Body of pancreas (tissue), 4 donors: ENCODE measurements at regions not wholly inside any gene's neighbourhood (a gene's known extent, or its start where the extent isn't known, plus 50 kb on each side); places are given as distances from the start of the nearest gene placed in this dataset.

Experiments
- ATAC-seq: fragments of 150-250 bp; one replicate; pipeline ENCODE4 v1.9.1; 2016
- DNase-seq, 4 donors: peaks; one replicate each; pipeline ENCODE4 v3.0.0-alpha.2; 2019
- H3K27ac ChIP-seq, 4 donors: fragments of 200-600 bp; sonication (generic); 1 replicate in 3 of 4; 2 replicates in 1 of 4; pipeline versions ENCODE4 v1.5.1 to v1.6.1; 2016 to 2019; ENCODE audit warnings: mild to moderate bottlenecking in 1 of 4, mixed read lengths in 1 of 4, moderate library complexity in 1 of 4
- H3K27me3 ChIP-seq, 2 donors: fragments of 200-600 bp; sonication (generic); one replicate each; pipeline ENCODE4 v1.6.0; 2016; ENCODE audit warnings: mild to moderate bottlenecking in 1 of 2
- H3K36me3 ChIP-seq, 2 donors: fragments of 200-600 bp; sonication (generic); replicated peaks in 1 of 2; 2 replicates each; pipeline ENCODE4 v1.5.1; 2016; ENCODE audit warnings: low read depth in 2 of 2; ENCODE audit not compliant: insufficient read depth in 1 of 2
- H3K4me1 ChIP-seq: fragments of 200-600 bp; sonication (generic); one replicate; pipeline ENCODE4 v1.6.0; 2016
- H3K4me3 ChIP-seq, 2 donors: fragments of 200-600 bp; sonication (generic); 1 replicate in 1 of 2; 2 replicates in 1 of 2; pipeline ENCODE4 v1.5.1; 2016 to 2019
- H3K9me3 ChIP-seq, 3 donors: fragments of 200-600 bp; sonication (generic); 1 replicate in 2 of 3; 2 replicates in 1 of 3; pipeline ENCODE4 v1.5.1; 2016
- POLR2A ChIP-seq, 3 donors: fragments of 450-650 bp; IDR thresholded peaks; one replicate each; pipeline ENCODE4 v1.6.1; 2016; ENCODE audit warnings: antibody characterized with exemption in 3 of 3, mild to moderate bottlenecking in 2 of 3
- WGBS, 2 donors: methylation state at CpG; one replicate each; pipeline ENCODE4 v1.1.5; 2017; 5-methylcytosine and 5-hydroxymethylcytosine counted together
- intact Hi-C: fragments of 100-400 bp; cut with DNase I; formaldehyde crosslinking; loops from one replicate; pipeline ENCODE4 v1.15.1; 2023
- TF ChIP-seq, protein P1 (sequence below), 7 experiments: fragments of 450-650 bp in 4 of 7; fragments of 200-600 bp in 3 of 7; sonication (generic) in 3 of 7; IDR thresholded peaks; one replicate each; pipeline ENCODE4 v1.5.1; 2016 to 2019; ENCODE audit warnings: antibody characterized with exemption in 7 of 7

GRCh38 chr2:52779446-52779845 lies 988.2 kb upstream of the CHAC2 start:
- no peak overlapping the region for H3K27ac ChIP-seq
- H3K36me3 ChIP-seq: no peaks in the 10 kb centered on the region
- TF ChIP-seq POLR2A (IDR thresholded peaks at IDR 0.05): no peak
- intact Hi-C loops: no loop called here
- no peaks in the 10 kb centered on the region for H3K27me3 ChIP-seq
- no peak for DNase-seq
- H3K4me1 ChIP-seq: no peaks in the 10 kb centered on the region
- WGBS, 2 donors: 77 to 79% methylated on average over 5 of the region's 5 CpGs
- H3K9me3 ChIP-seq: no peaks in the 10 kb centered on the region
- no peak overlapping the region for H3K4me3 ChIP-seq
- ATAC-seq: no peak

DNA sequence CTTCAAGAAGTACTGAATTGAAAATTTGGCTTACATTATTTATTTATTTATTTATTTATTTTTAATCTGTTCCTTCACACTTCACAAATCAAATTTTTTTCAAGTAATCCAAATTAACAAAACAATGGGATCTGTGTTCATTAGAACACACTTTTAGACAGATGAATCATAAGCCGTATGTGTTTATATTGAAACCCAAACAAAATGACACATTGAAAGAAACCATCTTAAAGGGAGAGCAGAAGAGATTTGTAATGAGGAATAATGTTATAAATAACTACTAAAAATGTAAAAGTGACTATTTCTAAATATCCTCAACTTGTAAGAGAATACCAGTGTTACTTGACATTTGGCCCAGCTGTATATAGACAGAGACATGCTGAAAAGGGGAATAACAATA lies 991.0 kb upstream of the CHAC2 start:
- intact Hi-C loops: no loop called here
- Histone ChIP-seq H3K27ac (no peak overlapping the region), H3K9me3 (no peaks in the 10 kb centered on the region), H3K27me3 (no peaks in the 10 kb centered on the region), H3K36me3 (no peaks in the 10 kb centered on the region), H3K4me3 (no peak overlapping the region), H3K4me1 (no peaks in the 10 kb centered on the region)
- no peak for DNase-seq
- no peak for ATAC-seq
- TF ChIP-seq, protein P1, sequence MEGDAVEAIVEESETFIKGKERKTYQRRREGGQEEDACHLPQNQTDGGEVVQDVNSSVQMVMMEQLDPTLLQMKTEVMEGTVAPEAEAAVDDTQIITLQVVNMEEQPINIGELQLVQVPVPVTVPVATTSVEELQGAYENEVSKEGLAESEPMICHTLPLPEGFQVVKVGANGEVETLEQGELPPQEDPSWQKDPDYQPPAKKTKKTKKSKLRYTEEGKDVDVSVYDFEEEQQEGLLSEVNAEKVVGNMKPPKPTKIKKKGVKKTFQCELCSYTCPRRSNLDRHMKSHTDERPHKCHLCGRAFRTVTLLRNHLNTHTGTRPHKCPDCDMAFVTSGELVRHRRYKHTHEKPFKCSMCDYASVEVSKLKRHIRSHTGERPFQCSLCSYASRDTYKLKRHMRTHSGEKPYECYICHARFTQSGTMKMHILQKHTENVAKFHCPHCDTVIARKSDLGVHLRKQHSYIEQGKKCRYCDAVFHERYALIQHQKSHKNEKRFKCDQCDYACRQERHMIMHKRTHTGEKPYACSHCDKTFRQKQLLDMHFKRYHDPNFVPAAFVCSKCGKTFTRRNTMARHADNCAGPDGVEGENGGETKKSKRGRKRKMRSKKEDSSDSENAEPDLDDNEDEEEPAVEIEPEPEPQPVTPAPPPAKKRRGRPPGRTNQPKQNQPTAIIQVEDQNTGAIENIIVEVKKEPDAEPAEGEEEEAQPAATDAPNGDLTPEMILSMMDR (IDR thresholded peaks at IDR 0.05): no peak
- no peak for TF ChIP-seq POLR2A (IDR thresholded peaks at IDR 0.05)
- 89 to 91% methylated on average over 1 of the region's 1 CpG for WGBS, 2 donors

DNA sequence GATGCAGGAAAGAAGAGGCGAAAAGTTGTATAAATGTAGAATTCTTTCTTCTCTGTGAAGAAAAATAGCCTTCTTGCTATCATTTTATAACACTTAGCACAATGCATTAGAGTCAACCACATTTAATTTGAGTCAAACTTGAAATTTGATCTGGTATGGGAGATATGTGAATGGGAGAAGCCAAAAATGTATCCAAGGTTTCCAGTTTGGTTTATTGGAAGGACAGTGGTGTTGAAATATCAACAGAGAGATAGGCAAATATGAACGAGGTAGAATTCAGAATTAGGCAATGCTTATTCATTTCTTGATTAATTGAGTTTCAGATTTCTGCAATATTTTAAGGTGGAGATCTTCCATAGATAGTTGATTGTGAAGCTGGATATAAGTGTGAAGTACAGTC lies 991.9 kb upstream of the CHAC2 start:
- H3K9me3 ChIP-seq: peaks cover 0 to 2% (median 0%) of the 10 kb centered on the region in 3 donors
- H3K27ac ChIP-seq: no peak overlapping the region
- intact Hi-C loops: no loop called here
- DNase-seq (no peak), ATAC-seq (no peak)
- no peaks in the 10 kb centered on the region for H3K27me3 ChIP-seq
- no peaks in the 10 kb centered on the region for H3K36me3 ChIP-seq
- TF ChIP-seq, protein P1 (IDR thresholded peaks at IDR 0.05): no peak
- TF ChIP-seq POLR2A (IDR thresholded peaks at IDR 0.05): no peak
- no peak overlapping the region for H3K4me3 ChIP-seq
- H3K4me1 ChIP-seq: no peaks in the 10 kb centered on the region
- WGBS, 2 donors: 47 to 55% methylated on average over 2 of the region's 2 CpGs

DNA sequence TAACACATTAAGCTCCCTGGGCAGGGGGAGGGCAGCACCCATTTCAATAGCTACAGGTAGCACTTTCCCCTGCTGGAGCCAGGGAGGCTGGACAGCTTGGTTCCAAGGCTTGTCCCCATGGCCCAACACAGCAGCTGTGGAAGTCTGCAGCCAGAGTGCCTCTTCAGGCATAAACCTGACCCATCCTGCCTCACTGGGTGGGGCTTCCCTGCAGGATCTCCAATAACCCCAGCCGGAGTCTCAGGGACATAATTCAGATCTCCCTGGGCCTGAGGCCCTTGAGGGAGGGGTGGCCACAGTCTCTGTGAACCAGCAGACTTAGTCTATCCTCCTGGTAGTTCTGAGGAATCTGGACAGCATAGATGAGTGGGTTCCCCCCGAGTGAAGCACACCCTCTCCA lies 1001.9 kb upstream of the CHAC2 start:
- DNase-seq (no peak), ATAC-seq (no peak)
- TF ChIP-seq, protein P1 (IDR thresholded peaks at IDR 0.05): no peak
- TF ChIP-seq POLR2A (IDR thresholded peaks at IDR 0.05): no peak
- H3K9me3 ChIP-seq: peaks cover 0 to 2% (median 0%) of the 10 kb centered on the region in 3 donors
- 70% methylated on average over 2 of the region's 2 CpGs; no CpG with 5 or more reads in 1 of the 2 donors for WGBS, 2 donors
- H3K27ac ChIP-seq: no peak overlapping the region
- no peaks in the 10 kb centered on the region for H3K36me3 ChIP-seq
- H3K4me3 ChIP-seq: no peak overlapping the region
- intact Hi-C loops: no loop called here
- H3K4me1 ChIP-seq: no peaks in the 10 kb centered on the region
- no peaks in the 10 kb centered on the region for H3K27me3 ChIP-seq

DNA sequence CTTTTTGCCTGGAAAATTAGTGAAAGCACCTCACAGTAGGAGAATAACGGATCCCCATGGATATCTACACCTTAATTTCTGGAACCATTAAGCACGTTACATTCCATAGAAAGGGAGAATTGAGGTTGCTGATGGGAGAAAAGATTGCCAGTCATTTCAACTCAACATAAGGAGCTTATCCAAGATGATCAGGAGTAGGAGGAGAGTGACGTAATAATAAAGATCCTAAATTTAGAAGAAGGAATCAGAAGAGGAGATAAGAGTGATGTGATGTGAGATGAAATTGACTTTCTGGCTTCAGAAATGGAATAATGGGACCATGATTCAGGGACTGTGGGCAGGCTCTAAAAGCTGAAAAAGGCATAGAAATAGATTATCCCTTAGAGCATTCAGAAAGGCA lies 1017.8 kb upstream of the CHAC2 start:
- H3K27me3 ChIP-seq: no peaks in the 10 kb centered on the region
- intact Hi-C loops: no loop called here
- ATAC-seq (no peak), DNase-seq (no peak)
- H3K4me1 ChIP-seq: no peaks in the 10 kb centered on the region
- WGBS, 2 donors: 85 to 86% methylated on average over 3 of the region's 3 CpGs
- no peaks in the 10 kb centered on the region for H3K36me3 ChIP-seq
- H3K9me3 ChIP-seq: peaks cover 0 to 6% (median 0%) of the 10 kb centered on the region in 3 donors
- TF ChIP-seq, protein P1 (IDR thresholded peaks at IDR 0.05): no peak
- no peak for TF ChIP-seq POLR2A (IDR thresholded peaks at IDR 0.05)
- no peak overlapping the region for H3K27ac ChIP-seq
- H3K4me3 ChIP-seq: no peak overlapping the region
